Panc1 (cell line): ENCODE measurements at regions not wholly inside any gene's neighbourhood (a gene's known extent, or its start where the extent isn't known, plus 50 kb on each side); places are given as distances from the start of the nearest gene placed in this dataset.

ENCODE experiments used
- POLR2AphosphoS5 ChIP-seq: IDR thresholded peaks from 2 replicates; pipeline ENCODE4 v1.6.1; 2012; ENCODE audit warnings: mild to moderate bottlenecking, low read depth, low read length, moderate library complexity
- TF ChIP-seq, protein P1 (sequence below): fragments of 450-650 bp; IDR thresholded peaks from 2 replicates; pipeline ENCODE4 v1.5.1; 2017; ENCODE audit warnings: mild to moderate bottlenecking

DNA sequence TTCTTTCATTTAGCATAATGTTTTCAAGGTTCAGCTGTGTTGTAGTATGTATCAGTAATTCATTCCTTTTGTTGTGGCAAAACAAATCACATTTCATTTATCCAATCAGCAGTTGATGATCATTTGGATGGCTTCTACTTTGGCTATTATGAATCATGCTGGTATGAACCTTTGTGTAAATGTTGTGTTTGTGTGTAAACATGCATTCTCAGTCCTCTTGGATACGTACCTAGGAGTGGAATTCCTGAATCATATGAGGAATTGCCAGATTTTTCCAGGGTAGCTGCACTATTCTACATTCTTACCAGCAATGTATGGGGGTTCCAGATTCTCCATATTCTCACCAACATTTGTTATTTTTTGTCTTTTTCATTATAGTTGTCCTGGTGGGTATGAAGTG is 578.5 kb upstream of the MKI67 start:
- TF ChIP-seq, protein P1, sequence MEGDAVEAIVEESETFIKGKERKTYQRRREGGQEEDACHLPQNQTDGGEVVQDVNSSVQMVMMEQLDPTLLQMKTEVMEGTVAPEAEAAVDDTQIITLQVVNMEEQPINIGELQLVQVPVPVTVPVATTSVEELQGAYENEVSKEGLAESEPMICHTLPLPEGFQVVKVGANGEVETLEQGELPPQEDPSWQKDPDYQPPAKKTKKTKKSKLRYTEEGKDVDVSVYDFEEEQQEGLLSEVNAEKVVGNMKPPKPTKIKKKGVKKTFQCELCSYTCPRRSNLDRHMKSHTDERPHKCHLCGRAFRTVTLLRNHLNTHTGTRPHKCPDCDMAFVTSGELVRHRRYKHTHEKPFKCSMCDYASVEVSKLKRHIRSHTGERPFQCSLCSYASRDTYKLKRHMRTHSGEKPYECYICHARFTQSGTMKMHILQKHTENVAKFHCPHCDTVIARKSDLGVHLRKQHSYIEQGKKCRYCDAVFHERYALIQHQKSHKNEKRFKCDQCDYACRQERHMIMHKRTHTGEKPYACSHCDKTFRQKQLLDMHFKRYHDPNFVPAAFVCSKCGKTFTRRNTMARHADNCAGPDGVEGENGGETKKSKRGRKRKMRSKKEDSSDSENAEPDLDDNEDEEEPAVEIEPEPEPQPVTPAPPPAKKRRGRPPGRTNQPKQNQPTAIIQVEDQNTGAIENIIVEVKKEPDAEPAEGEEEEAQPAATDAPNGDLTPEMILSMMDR = no peak
- no peak for TF ChIP-seq POLR2AphosphoS5
